Bronchial epithelial cell (primary cell): ENCODE measurements at regions not wholly inside any gene's neighbourhood (a gene's known extent, or its start where the extent isn't known, plus 50 kb on each side); places are given as distances from the start of the nearest gene placed in this dataset.

Experiments
- DNase-seq: peaks from one replicate; pipeline ENCODE4 v3.0.0-alpha.2; 2010; ENCODE audit warnings: low read depth
- FAIRE-seq: peaks from 2 replicates; lab custom pipeline; 2011; peaks lifted over from hg19 to GRCh38; lab: Jason Lieb, UNC
- H3K27me3 ChIP-seq: 2 replicates; pipeline ENCODE4 v1.5.1; 2011; ENCODE audit warnings: low read length; ENCODE audit not compliant: control insufficient read depth, insufficient read depth
- H3K36me3 ChIP-seq: 2 replicates; pipeline ENCODE4 v1.5.1; 2011; ENCODE audit warnings: low read length; ENCODE audit not compliant: control insufficient read depth, insufficient read depth
- H3K4me3 ChIP-seq: 2 replicates; pipeline ENCODE4 v1.5.1; 2011; ENCODE audit warnings: mild to moderate bottlenecking, low read depth, low read length, control low read depth
- TF ChIP-seq, protein P1 (sequence below): IDR thresholded peaks from 2 replicates; pipeline ENCODE4 v1.5.1; 2011; ENCODE audit warnings: mild to moderate bottlenecking, moderate library complexity, low read length, control low read depth, inconsistent platforms; ENCODE audit not compliant: insufficient read depth, severe bottlenecking

DNA sequence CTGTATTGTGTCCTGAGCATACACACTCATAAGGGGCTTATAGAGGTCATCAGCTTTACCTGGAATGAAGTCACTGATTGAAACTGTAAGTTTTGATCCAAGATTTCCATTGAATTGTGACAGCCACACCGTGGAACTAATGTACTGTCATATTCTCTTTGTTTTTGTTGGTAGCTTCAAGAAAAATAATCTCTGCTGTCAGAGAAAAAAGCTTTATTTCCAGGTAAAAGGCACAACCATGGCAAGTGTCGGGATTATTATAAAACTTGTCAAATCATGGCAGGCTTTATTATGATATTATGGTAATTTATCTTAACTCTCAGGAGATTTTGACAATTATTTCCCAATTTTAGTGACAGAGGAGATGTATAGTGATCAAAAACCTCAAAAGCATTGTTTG lies 191.2 kb downstream of the FAM170A start:
- FAIRE-seq (no peak), DNase-seq (no peak)
- Histone ChIP-seq H3K4me3 (no peak overlapping the region), H3K27me3 (no peaks in the 10 kb centered on the region), H3K36me3 (no peaks in the 10 kb centered on the region)
- TF ChIP-seq, protein P1, sequence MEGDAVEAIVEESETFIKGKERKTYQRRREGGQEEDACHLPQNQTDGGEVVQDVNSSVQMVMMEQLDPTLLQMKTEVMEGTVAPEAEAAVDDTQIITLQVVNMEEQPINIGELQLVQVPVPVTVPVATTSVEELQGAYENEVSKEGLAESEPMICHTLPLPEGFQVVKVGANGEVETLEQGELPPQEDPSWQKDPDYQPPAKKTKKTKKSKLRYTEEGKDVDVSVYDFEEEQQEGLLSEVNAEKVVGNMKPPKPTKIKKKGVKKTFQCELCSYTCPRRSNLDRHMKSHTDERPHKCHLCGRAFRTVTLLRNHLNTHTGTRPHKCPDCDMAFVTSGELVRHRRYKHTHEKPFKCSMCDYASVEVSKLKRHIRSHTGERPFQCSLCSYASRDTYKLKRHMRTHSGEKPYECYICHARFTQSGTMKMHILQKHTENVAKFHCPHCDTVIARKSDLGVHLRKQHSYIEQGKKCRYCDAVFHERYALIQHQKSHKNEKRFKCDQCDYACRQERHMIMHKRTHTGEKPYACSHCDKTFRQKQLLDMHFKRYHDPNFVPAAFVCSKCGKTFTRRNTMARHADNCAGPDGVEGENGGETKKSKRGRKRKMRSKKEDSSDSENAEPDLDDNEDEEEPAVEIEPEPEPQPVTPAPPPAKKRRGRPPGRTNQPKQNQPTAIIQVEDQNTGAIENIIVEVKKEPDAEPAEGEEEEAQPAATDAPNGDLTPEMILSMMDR = no peak

DNA sequence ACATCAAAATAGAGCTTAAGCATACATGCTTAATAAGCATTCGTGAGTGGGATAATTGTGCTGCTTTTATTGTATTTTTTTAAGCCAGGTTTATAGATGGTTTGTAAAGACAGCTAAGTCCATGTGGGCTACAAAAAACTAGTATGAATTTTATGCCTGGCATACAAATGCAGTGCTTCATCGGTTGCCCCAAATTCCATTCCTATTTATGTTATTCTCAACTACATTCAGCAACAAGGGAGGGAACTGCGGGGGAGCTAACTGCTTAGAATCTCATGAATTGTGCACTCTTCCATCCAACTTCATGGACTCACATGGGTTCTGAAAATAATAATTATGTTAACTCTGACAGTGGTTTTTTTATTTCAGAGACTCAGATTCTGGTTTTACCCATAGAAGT lies 199.2 kb downstream of the FAM170A start:
- Histone ChIP-seq H3K27me3 (no peaks in the 10 kb centered on the region), H3K36me3 (no peaks in the 10 kb centered on the region), H3K4me3 (no peak overlapping the region)
- TF ChIP-seq, protein P1 = no peak
- no peak for DNase-seq
- FAIRE-seq = no peak

DNA sequence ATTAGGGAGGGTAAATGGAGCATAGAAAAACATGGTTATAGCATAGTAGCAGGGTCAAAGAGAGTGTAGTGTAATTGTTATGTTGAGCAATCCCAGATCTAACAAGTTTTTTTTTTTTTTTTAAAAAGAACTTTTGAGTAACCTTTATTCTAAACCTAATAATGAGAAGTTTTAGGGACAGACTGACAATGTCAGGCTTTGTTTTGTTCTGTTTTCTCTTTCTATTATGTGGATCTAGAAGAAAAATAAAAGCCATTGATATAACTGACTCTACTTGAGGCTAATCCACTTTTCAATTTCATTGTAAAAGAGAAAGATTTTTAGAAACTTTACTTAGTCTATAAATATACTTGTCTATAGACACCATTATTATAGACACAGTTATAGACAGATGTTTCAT lies 200.0 kb downstream of the FAM170A start:
- DNase-seq (no peak), FAIRE-seq (no peak)
- no peaks in the 10 kb centered on the region for H3K27me3 ChIP-seq
- TF ChIP-seq, protein P1 = no peak
- no peaks in the 10 kb centered on the region for H3K36me3 ChIP-seq
- H3K4me3 ChIP-seq = no peak overlapping the region

DNA sequence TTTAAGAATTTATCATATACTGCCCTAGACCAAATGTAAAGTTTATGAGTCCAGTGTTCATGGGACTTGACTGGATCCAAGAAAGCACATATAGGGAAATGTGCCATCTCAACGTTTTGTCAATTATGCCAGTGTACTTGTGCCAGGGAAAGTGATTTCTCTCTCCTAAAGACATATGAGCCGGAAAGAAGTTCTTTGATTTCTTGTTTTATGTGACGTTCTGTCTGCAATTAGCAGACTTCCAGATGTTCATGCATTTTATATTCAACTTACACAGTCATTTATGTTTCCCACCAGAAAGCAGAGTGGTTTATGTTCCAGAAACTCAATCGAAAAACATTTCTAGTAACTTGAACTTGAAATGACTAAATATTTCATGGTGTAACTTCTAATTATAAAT lies 203.8 kb downstream of the FAM170A start:
- Histone ChIP-seq H3K27me3 (no peaks in the 10 kb centered on the region), H3K4me3 (no peak overlapping the region), H3K36me3 (no peaks in the 10 kb centered on the region)
- FAIRE-seq = no peak
- no peak for DNase-seq
- TF ChIP-seq, protein P1 = no peak

DNA sequence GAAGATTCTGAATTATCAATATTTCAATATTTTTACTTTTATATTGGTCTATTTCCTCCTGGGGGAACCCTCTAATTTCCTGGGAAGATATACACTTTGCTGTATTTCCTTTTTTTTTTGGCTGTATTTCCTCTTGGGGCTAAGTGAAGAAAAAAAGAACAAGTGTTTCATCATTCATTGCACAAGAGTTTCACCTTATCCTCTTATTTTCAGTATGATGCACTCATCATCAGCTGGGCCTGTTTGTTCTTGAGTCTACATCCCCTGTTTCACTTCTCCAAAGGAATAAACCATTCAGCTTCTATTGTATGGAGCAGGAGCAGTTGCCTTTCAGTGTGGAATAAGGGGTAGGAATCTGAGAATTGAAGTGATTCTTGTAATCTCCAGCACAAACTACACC lies 210.8 kb downstream of the FAM170A start:
- Histone ChIP-seq H3K27me3 (no peaks in the 10 kb centered on the region), H3K36me3 (no peaks in the 10 kb centered on the region), H3K4me3 (no peak overlapping the region)
- FAIRE-seq (no peak), DNase-seq (peak; percentile 24)
- TF ChIP-seq, protein P1 = no peak

DNA sequence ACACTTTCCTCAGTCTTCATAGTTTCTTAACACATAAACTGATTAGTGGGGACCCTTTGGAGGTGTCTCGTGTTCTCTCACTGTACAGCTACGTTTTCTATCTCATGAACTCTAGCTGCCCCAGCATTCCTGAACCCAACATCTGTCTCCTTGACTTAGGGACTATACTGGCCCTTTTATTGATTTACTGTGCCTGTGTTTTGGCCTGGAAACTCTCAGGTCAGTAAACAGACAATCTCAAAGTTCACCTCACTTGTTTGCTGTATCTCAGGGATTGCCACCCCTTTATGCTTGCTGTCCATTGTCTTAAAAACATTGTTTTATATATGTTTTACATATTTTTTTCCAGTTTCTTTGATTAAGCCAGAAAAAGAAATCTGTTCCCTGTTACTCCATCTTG lies 222.8 kb downstream of the FAM170A start:
- DNase-seq (no peak), FAIRE-seq (no peak)
- H3K4me3 ChIP-seq = no peak overlapping the region
- TF ChIP-seq, protein P1 = no peak
- H3K27me3 ChIP-seq = no peaks in the 10 kb centered on the region
- H3K36me3 ChIP-seq = no peaks in the 10 kb centered on the region
